ENCODE measurements at regions not wholly inside any gene's neighbourhood (a gene's known extent, or its start where the extent isn't known, plus 50 kb on each side); places are given as distances from the start of the nearest gene placed in this dataset.

- Histone ChIP-seq H3K27me3 (replicated peaks in 1 of 2; ENCODE audit: control insufficient read depth in 2 of 2, insufficient read depth in 2 of 2, low read length in 1 of 2) (no peaks in the 10 kb centered on the region), H3K4me3 (no peak overlapping the region), H3K4me1 (ENCODE audit: control insufficient read depth, insufficient read depth, low read length) (no peaks in the 10 kb centered on the region), H3K9ac (ENCODE audit: control insufficient read depth, insufficient read depth, low read length) (no peak overlapping the region), H3K27ac (ENCODE audit: control insufficient read depth, insufficient read depth) (no peak overlapping the region), H3K9me3 (replicated peaks; ENCODE audit: control insufficient read depth, insufficient read depth, low read length) (no peaks in the 10 kb centered on the region; the same call in 2 of the 3 replicates), H4K20me1 (ENCODE audit: control insufficient read depth, insufficient read depth) (no peaks in the 10 kb centered on the region), H3K4me2 (ENCODE audit: control insufficient read depth, insufficient read depth) (no peak overlapping the region), H3K36me3 (ENCODE audit: control insufficient read depth in 2 of 2, insufficient read depth in 2 of 2, low read length in 1 of 2) (no peaks in the 10 kb centered on the region), H2AFZ (ENCODE audit: control insufficient read depth, low read depth, low read length) (no peak overlapping the region), H3K79me2 (ENCODE audit: control insufficient read depth, insufficient read depth, low read length) (no peaks in the 10 kb centered on the region)
- no peak for TF ChIP-seq HDAC6 (IDR thresholded peaks at IDR 0.05; ENCODE audit: unreplicated experiment)
- DNase-seq (ENCODE audit: low read depth, low spot score): no peak
- intact Hi-C loops (cut with micrococcal nuclease; ENCODE audit: unreplicated experiment): no loop called here
- no TSS peak for BruUV-seq (replicated peaks)
- no peak for ATAC-seq
- ChIA-PET CTCF (no interaction called here), SMC1A (ENCODE audit: uncharacterized antibody, unreplicated experiment) (interaction anchor here (0.6 kb wide), 1 partner anchor 16 kb away, joined by 3 read pairs; no protein-coding TSS in a partner anchor), POLR2A (no interaction called here), RAD21 (ENCODE audit: unreplicated experiment) (no interaction called here)
- no peak for FAIRE-seq
- in situ Hi-C loops (cut with MboI): no loop called here
- 14% methylated on average over 5 of the region's 5 CpGs for WGBS (ENCODE audit: insufficient coverage, insufficient replicate concordance, low lambda C conversion rate, missing lambda C conversion rate)
Observed at GRCh38 chr17:56009795-56010651, 143.3 kb upstream of the ANKFN1 start.

GRCh38 chr17:56011406-56012131 lies 141.7 kb upstream of the ANKFN1 start:
- in situ Hi-C loops (cut with MboI): no loop called here
- no peaks in the 10 kb centered on the region; the same call in 2 of the 3 replicates for H3K9me3 ChIP-seq (replicated peaks; ENCODE audit: control insufficient read depth, insufficient read depth, low read length)
- POLR2A ChIA-PET: no interaction called here
- 1% methylated on average over 4 of the region's 4 CpGs for WGBS (ENCODE audit: insufficient coverage, insufficient replicate concordance, low lambda C conversion rate, missing lambda C conversion rate)
- H3K27ac ChIP-seq (ENCODE audit: control insufficient read depth, insufficient read depth): no peak overlapping the region
- no TSS peak for BruUV-seq (replicated peaks)
- SMC1A ChIA-PET (ENCODE audit: uncharacterized antibody, unreplicated experiment): no interaction called here
- ATAC-seq (no peak), FAIRE-seq (no peak), DNase-seq (ENCODE audit: low read depth, low spot score) (no peak)
- H4K20me1 ChIP-seq (ENCODE audit: control insufficient read depth, insufficient read depth): no peaks in the 10 kb centered on the region
- no peak overlapping the region for H2AFZ ChIP-seq (ENCODE audit: control insufficient read depth, low read depth, low read length)
- H3K36me3 ChIP-seq (ENCODE audit: control insufficient read depth in 2 of 2, insufficient read depth in 2 of 2, low read length in 1 of 2): no peaks in the 10 kb centered on the region
- H3K4me3 ChIP-seq: no peak overlapping the region
- H3K4me1 ChIP-seq (ENCODE audit: control insufficient read depth, insufficient read depth, low read length): no peaks in the 10 kb centered on the region
- RAD21 ChIA-PET (ENCODE audit: unreplicated experiment): no interaction called here
- intact Hi-C loops (cut with micrococcal nuclease; ENCODE audit: unreplicated experiment): no loop called here
- H3K4me2 ChIP-seq (ENCODE audit: control insufficient read depth, insufficient read depth): no peak overlapping the region
- CTCF ChIA-PET: no interaction called here
- H3K79me2 ChIP-seq (ENCODE audit: control insufficient read depth, insufficient read depth, low read length): no peaks in the 10 kb centered on the region
- H3K9ac ChIP-seq (ENCODE audit: control insufficient read depth, insufficient read depth, low read length): no peak overlapping the region
- H3K27me3 ChIP-seq (replicated peaks in 1 of 2; ENCODE audit: control insufficient read depth in 2 of 2, insufficient read depth in 2 of 2, low read length in 1 of 2): no peaks in the 10 kb centered on the region
- TF ChIP-seq IRF4 (IDR thresholded peaks at IDR 0.05; ENCODE audit: low read depth, low read length) (no peak), TBL1XR1 (IDR thresholded peaks at IDR 0.05; ENCODE audit: low read depth, low read length) (no peak), CBX5 (IDR thresholded peaks at IDR 0.05; ENCODE audit: low read depth) (no peak), ASH2L (IDR thresholded peaks at IDR 0.05; ENCODE audit: borderline replicate concordance, low read depth) (no peak), SKIL (IDR thresholded peaks at IDR 0.05; ENCODE audit: low read depth, poor library complexity, severe bottlenecking) (no peak), MAX (IDR thresholded peaks at IDR 0.05; ENCODE audit: low read depth, low read length) (no peak), BRCA1 (IDR thresholded peaks at IDR 0.05; ENCODE audit: low read depth, low read length) (no peak), MXI1 (IDR thresholded peaks at IDR 0.05; ENCODE audit: low read depth, low read length) (no peak), RBBP5 (conservative IDR thresholded peaks at IDR 0.05) (no peak), POLR2AphosphoS5 (IDR thresholded peaks at IDR 0.05; ENCODE audit: low read length) (no peak), FOS (IDR thresholded peaks at IDR 0.05; ENCODE audit: borderline replicate concordance, extremely low read depth, insufficient read length) (no peak), STAT1 (conservative IDR thresholded peaks at IDR 0.05) (no peak), IKZF2 (IDR thresholded peaks at IDR 0.05) (no peak), CHD4 (IDR thresholded peaks at IDR 0.05) (no peak)
